Suprapubic skin (tissue), 4 donors: ENCODE measurements at regions not wholly inside any gene's neighbourhood (a gene's known extent, or its start where the extent isn't known, plus 50 kb on each side); places are given as distances from the start of the nearest gene placed in this dataset.

Experiments used
- POLR2A ChIP-seq, 2 donors: fragments of 450-650 bp; IDR thresholded peaks; one replicate each; pipeline ENCODE4 v1.6.1; 2017; ENCODE audit warnings: antibody characterized with exemption in 2 of 2, mild to moderate bottlenecking in 2 of 2, moderate library complexity in 2 of 2
- POLR2AphosphoS5 ChIP-seq, 3 donors: sonication (generic); formaldehyde crosslinking; IDR thresholded peaks; one replicate each; pipeline ENCODE4 v1.6.1; 2017; ENCODE audit warnings: antibody characterized with exemption in 3 of 3
- TF ChIP-seq, protein P1 (sequence below), 2 donors: fragments of 200-600 bp in 1 of 2; fragments of 450-650 bp in 1 of 2; sonication (generic) in 1 of 2; IDR thresholded peaks; one replicate each; pipeline ENCODE4 v1.5.1; 2016 to 2019; ENCODE audit warnings: antibody characterized with exemption in 2 of 2, mild to moderate bottlenecking in 1 of 2, moderate library complexity in 1 of 2

DNA sequence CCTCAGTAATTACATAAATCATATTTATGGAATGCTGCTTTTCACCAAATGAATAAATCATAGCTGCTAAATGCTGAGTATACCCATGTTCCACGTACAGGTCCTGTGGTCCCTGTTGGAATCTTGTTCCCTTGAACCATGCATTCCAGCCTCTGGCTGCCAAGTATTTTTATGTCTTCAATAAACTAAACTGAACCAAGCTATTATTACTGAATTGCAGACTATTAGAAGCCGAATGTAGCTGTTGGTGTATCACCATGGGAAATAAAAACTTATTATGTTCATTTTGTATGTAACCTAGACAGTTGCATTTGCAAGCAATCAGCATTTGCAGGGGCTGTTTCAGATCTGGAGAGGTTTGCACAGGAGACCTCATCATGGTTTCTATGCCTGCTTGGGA is 362.4 kb downstream of the ADCYAP1 start:
- TF ChIP-seq, protein P1, sequence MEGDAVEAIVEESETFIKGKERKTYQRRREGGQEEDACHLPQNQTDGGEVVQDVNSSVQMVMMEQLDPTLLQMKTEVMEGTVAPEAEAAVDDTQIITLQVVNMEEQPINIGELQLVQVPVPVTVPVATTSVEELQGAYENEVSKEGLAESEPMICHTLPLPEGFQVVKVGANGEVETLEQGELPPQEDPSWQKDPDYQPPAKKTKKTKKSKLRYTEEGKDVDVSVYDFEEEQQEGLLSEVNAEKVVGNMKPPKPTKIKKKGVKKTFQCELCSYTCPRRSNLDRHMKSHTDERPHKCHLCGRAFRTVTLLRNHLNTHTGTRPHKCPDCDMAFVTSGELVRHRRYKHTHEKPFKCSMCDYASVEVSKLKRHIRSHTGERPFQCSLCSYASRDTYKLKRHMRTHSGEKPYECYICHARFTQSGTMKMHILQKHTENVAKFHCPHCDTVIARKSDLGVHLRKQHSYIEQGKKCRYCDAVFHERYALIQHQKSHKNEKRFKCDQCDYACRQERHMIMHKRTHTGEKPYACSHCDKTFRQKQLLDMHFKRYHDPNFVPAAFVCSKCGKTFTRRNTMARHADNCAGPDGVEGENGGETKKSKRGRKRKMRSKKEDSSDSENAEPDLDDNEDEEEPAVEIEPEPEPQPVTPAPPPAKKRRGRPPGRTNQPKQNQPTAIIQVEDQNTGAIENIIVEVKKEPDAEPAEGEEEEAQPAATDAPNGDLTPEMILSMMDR (IDR thresholded peaks at IDR 0.05), result no peak
- TF ChIP-seq POLR2A (IDR thresholded peaks at IDR 0.05) (no peak), POLR2AphosphoS5 (IDR thresholded peaks at IDR 0.05) (no peak)
